Smooth muscle cell (in vitro differentiated cells): ENCODE measurements at regions not wholly inside any gene's neighbourhood (a gene's known extent, or its start where the extent isn't known, plus 50 kb on each side); places are given as distances from the start of the nearest gene placed in this dataset.

Source experiments
- DNase-seq: peaks from one replicate; lab custom pipeline; 2025; ENCODE audit not compliant: unreplicated experiment; lab: John Stamatoyannopoulos, UW
- H2AFZ ChIP-seq: fragments of 200-600 bp; sonication (generic); 2 replicates; pipeline ENCODE4 v1.6.0; 2016; ENCODE audit warnings: antibody characterized with exemption, low read depth, mild to moderate bottlenecking
- H3F3A ChIP-seq: fragments of 200-600 bp; sonication (generic); 2 replicates; pipeline ENCODE4 v1.6.0; 2017; ENCODE audit warnings: antibody characterized with exemption, low read depth
- H3K27ac ChIP-seq: fragments of 200-600 bp; sonication (generic); 2 replicates; pipeline ENCODE4 v1.5.1; 2016; ENCODE audit warnings: low read depth, mild to moderate bottlenecking
- H3K27me3 ChIP-seq: fragments of 200-600 bp; sonication (generic); 2 replicates; pipeline ENCODE4 v1.6.1; 2016; ENCODE audit warnings: low read depth, mild to moderate bottlenecking
- H3K36me3 ChIP-seq: fragments of 200-600 bp; sonication (generic); 2 replicates; pipeline ENCODE4 v1.5.1; 2016; ENCODE audit warnings: low read depth
- H3K4me1 ChIP-seq: fragments of 200-600 bp; sonication (generic); 2 replicates; pipeline ENCODE4 v1.5.1; 2016; ENCODE audit warnings: low read depth
- H3K4me2 ChIP-seq: fragments of 200-600 bp; sonication (generic); 2 replicates; pipeline ENCODE4 v1.6.0; 2016; ENCODE audit warnings: mild to moderate bottlenecking
- H3K4me3 ChIP-seq: fragments of 200-600 bp; sonication (generic); 2 replicates; pipeline ENCODE4 v1.5.1; 2016; ENCODE audit warnings: mild to moderate bottlenecking
- H3K79me2 ChIP-seq: fragments of 200-600 bp; sonication (generic); 2 replicates; pipeline ENCODE4 v1.6.0; 2016; ENCODE audit warnings: low read depth, mild to moderate bottlenecking
- H3K9ac ChIP-seq: fragments of 200-600 bp; sonication (generic); 2 replicates; pipeline ENCODE4 v1.6.0; 2016; ENCODE audit warnings: low read depth
- H3K9me3 ChIP-seq: fragments of 200-600 bp; sonication (generic); replicated peaks from 2 replicates; pipeline ENCODE4 v1.5.1; 2016; ENCODE audit warnings: low read depth
- H4K20me1 ChIP-seq: fragments of 200-600 bp; sonication (generic); 2 replicates; pipeline ENCODE4 v1.6.0; 2016; ENCODE audit warnings: low read depth
- WGBS: methylation state at CpG from one replicate; pipeline ENCODE4 v1.1.7; 2016; ENCODE audit warnings: low lambda C conversion rate; 5-methylcytosine and 5-hydroxymethylcytosine counted together
- TF ChIP-seq, protein P1 (sequence below): fragments of 200-600 bp; sonication (generic); IDR thresholded peaks from 2 replicates; pipeline ENCODE4 v1.5.1; 2017; ENCODE audit warnings: borderline replicate concordance, mild to moderate bottlenecking, antibody characterized with exemption; ENCODE audit not compliant: insufficient read depth, poor library complexity, severe bottlenecking

DNA sequence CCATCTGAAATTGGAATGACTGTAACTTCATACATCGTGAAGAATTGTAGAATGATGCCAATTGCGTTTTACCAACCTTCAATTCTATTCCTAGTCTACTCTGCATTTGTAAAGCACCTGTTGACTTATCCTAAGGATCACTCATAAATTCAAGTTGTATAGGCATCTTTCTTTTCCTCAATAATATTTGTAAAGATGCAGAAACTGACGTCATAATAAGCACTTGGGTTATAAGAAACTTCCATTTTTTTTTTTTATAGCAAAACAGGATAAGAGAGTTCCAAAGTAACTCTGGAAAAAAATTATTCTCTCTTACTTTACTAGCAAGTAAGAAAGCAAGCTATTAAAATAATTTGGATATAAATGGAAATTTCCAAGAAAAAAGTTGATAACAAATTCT, 1377.4 kb upstream of the ACVR2A start:
- Histone ChIP-seq H4K20me1 (no peaks in the 10 kb centered on the region), H3K9ac (no peak overlapping the region), H3K36me3 (no peaks in the 10 kb centered on the region), H3K4me1 (no peaks in the 10 kb centered on the region), H3K27ac (no peak overlapping the region), H3K4me2 (no peak overlapping the region), H3K9me3 (no peaks in the 10 kb centered on the region), H2AFZ (no peak overlapping the region), H3F3A (no peaks in the 10 kb centered on the region), H3K79me2 (no peaks in the 10 kb centered on the region), H3K27me3 (no peaks in the 10 kb centered on the region), H3K4me3 (no peak overlapping the region)
- DNase-seq = no peak
- TF ChIP-seq, protein P1, sequence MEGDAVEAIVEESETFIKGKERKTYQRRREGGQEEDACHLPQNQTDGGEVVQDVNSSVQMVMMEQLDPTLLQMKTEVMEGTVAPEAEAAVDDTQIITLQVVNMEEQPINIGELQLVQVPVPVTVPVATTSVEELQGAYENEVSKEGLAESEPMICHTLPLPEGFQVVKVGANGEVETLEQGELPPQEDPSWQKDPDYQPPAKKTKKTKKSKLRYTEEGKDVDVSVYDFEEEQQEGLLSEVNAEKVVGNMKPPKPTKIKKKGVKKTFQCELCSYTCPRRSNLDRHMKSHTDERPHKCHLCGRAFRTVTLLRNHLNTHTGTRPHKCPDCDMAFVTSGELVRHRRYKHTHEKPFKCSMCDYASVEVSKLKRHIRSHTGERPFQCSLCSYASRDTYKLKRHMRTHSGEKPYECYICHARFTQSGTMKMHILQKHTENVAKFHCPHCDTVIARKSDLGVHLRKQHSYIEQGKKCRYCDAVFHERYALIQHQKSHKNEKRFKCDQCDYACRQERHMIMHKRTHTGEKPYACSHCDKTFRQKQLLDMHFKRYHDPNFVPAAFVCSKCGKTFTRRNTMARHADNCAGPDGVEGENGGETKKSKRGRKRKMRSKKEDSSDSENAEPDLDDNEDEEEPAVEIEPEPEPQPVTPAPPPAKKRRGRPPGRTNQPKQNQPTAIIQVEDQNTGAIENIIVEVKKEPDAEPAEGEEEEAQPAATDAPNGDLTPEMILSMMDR = no peak
- 91% methylated on average over 3 of the region's 3 CpGs for WGBS

DNA sequence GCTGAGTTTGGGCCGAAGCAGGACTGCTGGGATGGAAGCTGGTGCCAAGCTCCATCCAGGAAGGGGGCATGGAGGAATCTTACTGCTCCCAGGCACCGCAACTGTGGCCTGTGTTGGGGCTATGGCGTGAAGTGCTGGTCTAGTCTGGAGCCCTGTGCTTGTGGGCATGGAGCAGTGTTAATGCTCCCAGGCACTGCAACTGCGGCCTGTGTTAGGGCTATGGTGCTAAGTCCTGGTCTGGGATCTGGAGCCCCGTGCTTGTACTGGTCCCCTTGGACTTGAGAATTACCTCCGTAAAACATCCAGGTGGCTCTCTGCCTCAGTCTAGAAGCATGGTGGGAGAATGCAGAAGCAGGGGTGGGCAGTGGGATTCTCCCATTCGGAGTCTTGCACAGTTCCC, 1379.4 kb upstream of the ACVR2A start:
- no peaks in the 10 kb centered on the region for H3K79me2 ChIP-seq
- H3K36me3 ChIP-seq = no peaks in the 10 kb centered on the region
- no peaks in the 10 kb centered on the region for H3K27me3 ChIP-seq
- no peaks in the 10 kb centered on the region for H3K4me1 ChIP-seq
- no peak for DNase-seq
- no peaks in the 10 kb centered on the region for H3F3A ChIP-seq
- H2AFZ ChIP-seq = no peak overlapping the region
- no peak overlapping the region for H3K4me3 ChIP-seq
- H3K4me2 ChIP-seq = no peak overlapping the region
- TF ChIP-seq, protein P1 = no peak
- WGBS = 90% methylated on average over 7 of the region's 7 CpGs
- H3K9me3 ChIP-seq = no peaks in the 10 kb centered on the region
- H4K20me1 ChIP-seq = no peaks in the 10 kb centered on the region
- H3K27ac ChIP-seq = no peak overlapping the region
- no peak overlapping the region for H3K9ac ChIP-seq

DNA sequence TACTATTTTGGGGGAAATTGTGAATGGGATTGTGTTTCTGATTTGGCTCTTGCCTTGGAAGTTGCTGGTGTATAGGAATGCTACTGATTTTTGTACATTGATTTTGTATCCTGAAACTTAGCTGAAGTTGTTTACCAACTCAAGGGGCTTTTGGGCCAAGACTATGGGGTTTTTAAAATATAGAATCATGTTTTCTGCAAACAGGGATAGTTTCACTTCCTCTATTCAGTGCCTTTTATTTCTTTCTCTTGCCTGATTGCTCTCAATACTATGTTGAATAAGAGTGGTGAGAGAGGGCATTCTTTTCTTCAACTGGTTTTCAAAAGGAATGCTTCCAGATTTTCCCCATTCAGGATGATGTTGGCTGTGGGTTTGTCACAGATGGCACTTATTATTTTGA, 1383.8 kb upstream of the ACVR2A start:
- Histone ChIP-seq H3K27me3 (no peaks in the 10 kb centered on the region), H3K4me1 (no peaks in the 10 kb centered on the region), H4K20me1 (no peaks in the 10 kb centered on the region), H2AFZ (no peak overlapping the region), H3K9ac (no peak overlapping the region), H3F3A (no peaks in the 10 kb centered on the region), H3K9me3 (no peaks in the 10 kb centered on the region), H3K27ac (no peak overlapping the region), H3K79me2 (no peaks in the 10 kb centered on the region), H3K4me3 (no peak overlapping the region), H3K36me3 (no peaks in the 10 kb centered on the region), H3K4me2 (no peak overlapping the region)
- DNase-seq = no peak
- TF ChIP-seq, protein P1 = no peak

DNA sequence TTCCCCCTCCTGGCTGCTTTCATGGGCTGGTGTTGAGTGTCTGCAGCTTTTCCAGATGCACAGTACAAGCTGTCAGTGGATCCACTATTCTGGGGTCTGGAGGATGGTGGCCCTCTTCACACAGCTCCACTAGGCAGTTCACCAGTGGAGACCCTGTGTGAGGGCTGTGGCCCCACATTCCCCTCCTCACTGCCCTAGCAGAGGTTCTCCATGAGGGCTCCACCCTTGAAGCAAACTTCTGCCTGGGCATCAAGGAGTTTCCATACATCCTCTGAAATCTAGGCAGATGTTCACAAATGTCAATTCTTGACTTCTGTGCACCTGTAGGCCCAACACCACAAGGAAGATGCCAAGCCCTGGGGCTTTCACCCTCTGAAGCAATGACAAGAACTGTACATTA, 1386.2 kb upstream of the ACVR2A start:
- no peaks in the 10 kb centered on the region for H3K79me2 ChIP-seq
- no peaks in the 10 kb centered on the region for H3K4me1 ChIP-seq
- TF ChIP-seq, protein P1 = no peak
- H3K36me3 ChIP-seq = no peaks in the 10 kb centered on the region
- no peaks in the 10 kb centered on the region for H3K9me3 ChIP-seq
- no peak overlapping the region for H3K9ac ChIP-seq
- H4K20me1 ChIP-seq = no peaks in the 10 kb centered on the region
- no peaks in the 10 kb centered on the region for H3F3A ChIP-seq
- no peak for DNase-seq
- H3K4me3 ChIP-seq = no peak overlapping the region
- no peaks in the 10 kb centered on the region for H3K27me3 ChIP-seq
- no peak overlapping the region for H3K4me2 ChIP-seq
- no peak overlapping the region for H3K27ac ChIP-seq
- H2AFZ ChIP-seq = no peak overlapping the region
